ENCODE measurements at regions not wholly inside any gene's neighbourhood (a gene's known extent, or its start where the extent isn't known, plus 50 kb on each side); places are given as distances from the start of the nearest gene placed in this dataset.
A peak's percentile ranks its signal among the peaks of the same experiment; 100 is the strongest.

DNA sequence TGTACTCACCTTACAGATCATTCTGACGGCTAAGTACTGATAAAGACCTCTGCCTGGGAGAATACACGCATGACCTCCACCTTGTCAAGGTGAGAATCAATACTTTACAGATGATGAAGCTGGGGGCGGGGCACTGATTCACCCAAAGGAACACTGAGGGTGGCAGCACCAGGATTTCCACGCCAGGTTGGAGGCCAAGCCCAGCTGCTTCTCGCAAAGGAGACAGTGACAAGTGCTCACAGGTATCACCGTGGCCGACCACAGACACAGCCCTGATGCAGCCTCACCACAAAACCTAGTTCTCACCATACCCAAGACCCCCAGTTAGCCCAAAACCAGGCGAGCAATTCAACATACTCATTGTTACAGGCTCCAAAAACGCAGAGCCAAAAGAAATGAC, 434.2 kb downstream of the SOX9 start:
- no peaks in the 10 kb centered on the region for H3K4me1 Mint-ChIP-seq
- ATAC-seq (no peak), DNase-seq (no peak)
- no peaks in the 10 kb centered on the region for H3K9me3 Mint-ChIP-seq
- H3K36me3 Mint-ChIP-seq = no peaks in the 10 kb centered on the region
- POLR2A ChIA-PET = no interaction called here
- H3K27ac Mint-ChIP-seq = no peak overlapping the region
- H3K27me3 Mint-ChIP-seq = peaks cover 1 to 6% (median 5%) of the 10 kb centered on the region in 5 donors
- no peak overlapping the region for H3K4me3 Mint-ChIP-seq

DNA sequence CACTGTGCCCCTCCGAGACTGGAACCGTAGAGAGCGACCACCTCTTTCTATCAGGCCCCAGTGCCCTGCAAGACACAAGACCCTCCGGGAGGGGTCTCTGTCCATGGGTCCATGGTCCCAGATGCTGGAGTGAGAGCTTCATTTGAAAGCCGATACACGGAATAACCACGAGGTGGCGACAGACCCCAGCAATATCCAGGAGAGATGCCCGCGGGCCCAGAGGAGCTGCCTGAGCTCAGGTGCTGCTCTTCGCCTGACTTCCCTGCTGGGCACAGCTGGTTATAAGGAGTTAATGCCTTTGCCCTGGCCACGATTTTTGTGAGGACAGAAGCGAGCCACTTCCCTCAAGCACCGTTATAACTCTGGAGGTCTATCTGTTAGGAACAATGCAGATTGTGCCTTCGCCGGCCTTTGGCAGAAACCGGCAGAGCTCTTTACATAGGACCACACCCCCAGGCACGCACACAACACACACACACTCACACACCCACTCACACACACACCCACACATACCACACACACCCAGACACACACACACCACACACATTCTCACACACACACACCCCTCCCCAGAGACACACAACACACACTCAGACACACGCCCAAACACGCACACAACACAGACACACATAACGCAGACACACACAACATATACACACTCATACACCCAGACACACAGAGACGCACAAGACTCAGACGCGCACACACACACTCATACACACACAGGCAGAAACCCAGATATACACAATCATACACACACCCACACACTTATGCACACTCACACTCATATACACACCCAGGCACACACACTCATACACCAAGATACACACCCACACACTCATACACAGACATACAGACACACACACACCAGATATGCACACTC, 436.4 kb downstream of the SOX9 start:
- Mint-ChIP-seq H3K4me3 (no peak overlapping the region), H3K9me3 (no peaks in the 10 kb centered on the region), H3K27me3 (peaks cover 0 to 5% (median 3%) of the 10 kb centered on the region in 5 donors), H3K36me3 (no peaks in the 10 kb centered on the region), H3K27ac (no peak overlapping the region), H3K4me1 (no peaks in the 10 kb centered on the region)
- peak in 1 of 2 donors; percentile 46 for ATAC-seq
- peak in 9 of 10 donors; percentile 9 to 47 (median 32) for DNase-seq
- POLR2A ChIA-PET = interaction anchor here (0.8 to 1.1 kb wide), 2 partner anchors 338 to 813 kb away, joined by 3 to 4 read pairs; no protein-coding TSS in a partner anchor

DNA sequence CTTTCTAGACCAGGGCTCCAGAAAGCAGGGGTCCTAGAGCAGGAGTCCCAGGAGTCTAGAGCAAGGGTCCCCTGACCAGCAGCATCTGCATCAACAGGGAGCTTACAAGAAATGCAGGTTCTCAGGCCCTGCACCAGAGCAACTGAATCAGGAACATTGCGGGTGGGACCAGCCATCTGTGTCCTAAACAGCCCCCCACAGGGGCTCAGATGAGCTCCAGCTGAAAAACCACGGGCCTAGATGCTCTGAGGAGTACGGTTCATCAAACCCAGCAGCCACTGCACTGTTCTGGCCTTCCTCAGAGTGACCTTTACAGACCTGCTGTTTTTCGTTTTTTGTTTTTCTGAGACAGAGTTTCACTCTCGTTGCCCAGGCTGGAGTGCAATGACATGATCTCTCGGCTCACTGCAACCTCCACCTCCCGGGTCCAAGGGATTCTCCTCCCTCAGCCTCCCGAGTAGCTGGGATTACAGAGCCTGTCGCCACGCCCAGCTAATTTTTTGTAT, 438.2 kb downstream of the SOX9 start:
- ATAC-seq (no peak), DNase-seq (no peak)
- Mint-ChIP-seq H3K27ac (no peak overlapping the region), H3K4me1 (no peaks in the 10 kb centered on the region), H3K9me3 (no peaks in the 10 kb centered on the region), H3K4me3 (no peak overlapping the region), H3K36me3 (no peaks in the 10 kb centered on the region), H3K27me3 (peaks cover 0 to 5% (median 4%) of the 10 kb centered on the region in 5 donors)
- POLR2A ChIA-PET = no interaction called here

- no peaks in the 10 kb centered on the region for H3K4me1 Mint-ChIP-seq
- H3K27ac Mint-ChIP-seq = no peak overlapping the region
- no peaks in the 10 kb centered on the region for H3K36me3 Mint-ChIP-seq
- peak; percentile 42 to 52 for ATAC-seq
- H3K9me3 Mint-ChIP-seq = no peaks in the 10 kb centered on the region
- peak in 8 of 10 donors; percentile 17 to 61 (median 36) for DNase-seq
- POLR2A ChIA-PET = no interaction called here
- no peak overlapping the region for H3K4me3 Mint-ChIP-seq
- H3K27me3 Mint-ChIP-seq = peaks cover 0 to 8% (median 2%) of the 10 kb centered on the region in 5 donors
Measured at GRCh38 chr17:72560303-72561247, 439.8 kb downstream of the SOX9 start.

GRCh38 chr17:72561266-72561665, 440.4 kb downstream of the SOX9 start:
- Mint-ChIP-seq H3K4me3 (no peak overlapping the region), H3K4me1 (peaks cover 0 to 2% (median 0%) of the 10 kb centered on the region in 4 donors), H3K27me3 (peaks cover 0 to 8% (median 0%) of the 10 kb centered on the region in 5 donors), H3K36me3 (no peaks in the 10 kb centered on the region), H3K27ac (no peak overlapping the region), H3K9me3 (no peaks in the 10 kb centered on the region)
- ATAC-seq (no peak), DNase-seq (no peak)
- POLR2A ChIA-PET = no interaction called here

DNA sequence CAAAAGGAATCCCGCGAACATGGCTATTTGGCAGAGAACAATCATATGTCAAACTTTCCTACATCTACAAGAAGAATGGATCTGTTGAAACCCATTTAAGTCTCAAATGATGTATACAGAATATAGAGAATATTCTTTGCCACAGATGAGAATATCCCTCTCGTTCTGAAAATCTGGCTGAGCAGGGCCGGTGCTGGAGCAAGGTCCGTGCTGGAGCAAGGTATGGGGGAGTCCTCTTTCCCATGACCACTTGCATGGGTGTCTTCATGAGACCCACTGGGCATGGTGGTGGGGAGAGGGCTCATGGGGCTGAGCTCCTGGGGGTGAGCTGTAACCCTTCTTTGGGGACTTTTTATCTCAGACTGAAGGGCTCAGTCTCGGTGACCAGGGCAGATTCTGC, 440.9 kb downstream of the SOX9 start:
- Mint-ChIP-seq H3K27me3 (peaks cover 0 to 7% (median 0%) of the 10 kb centered on the region in 5 donors), H3K9me3 (no peaks in the 10 kb centered on the region), H3K27ac (no peak overlapping the region), H3K4me3 (no peak overlapping the region), H3K36me3 (no peaks in the 10 kb centered on the region), H3K4me1 (peaks cover 0 to 2% (median under 1%) of the 10 kb centered on the region in 4 donors)
- POLR2A ChIA-PET = no interaction called here
- ATAC-seq (no peak), DNase-seq (no peak)

- Mint-ChIP-seq H3K9me3 (no peaks in the 10 kb centered on the region), H3K36me3 (no peaks in the 10 kb centered on the region), H3K27me3 (peaks cover 0 to 10% (median 0%) of the 10 kb centered on the region in 5 donors), H3K4me1 (peaks cover 0 to 2% (median under 1%) of the 10 kb centered on the region in 4 donors), H3K4me3 (no peak overlapping the region), H3K27ac (peak overlapping the region in 1 of 10 donors; percentile 50)
- DNase-seq (no peak), ATAC-seq (no peak)
- POLR2A ChIA-PET = no interaction called here
Measured at GRCh38 chr17:72562615-72563188, 441.9 kb downstream of the SOX9 start.

GRCh38 chr17:72563952-72564351, 443.1 kb downstream of the SOX9 start:
- peaks cover 0 to 2% (median under 1%) of the 10 kb centered on the region in 4 donors for H3K4me1 Mint-ChIP-seq
- H3K27me3 Mint-ChIP-seq = peaks cover 0 to 10% (median 2%) of the 10 kb centered on the region in 5 donors
- POLR2A ChIA-PET = no interaction called here
- no peaks in the 10 kb centered on the region for H3K9me3 Mint-ChIP-seq
- DNase-seq = no peak
- H3K27ac Mint-ChIP-seq = no peak overlapping the region
- H3K36me3 Mint-ChIP-seq = no peaks in the 10 kb centered on the region
- no peak overlapping the region for H3K4me3 Mint-ChIP-seq
- no peak for ATAC-seq

GRCh38 chr17:72565006-72565405, 444.2 kb downstream of the SOX9 start:
- no peak for DNase-seq
- POLR2A ChIA-PET = no interaction called here
- Mint-ChIP-seq H3K4me3 (no peak overlapping the region), H3K27ac (no peak overlapping the region), H3K4me1 (peaks cover 0 to 2% (median under 1%) of the 10 kb centered on the region in 4 donors), H3K9me3 (no peaks in the 10 kb centered on the region), H3K36me3 (no peaks in the 10 kb centered on the region), H3K27me3 (peaks cover 0 to 10% (median 2%) of the 10 kb centered on the region in 5 donors)
- ATAC-seq = no peak

GRCh38 chr17:72565758-72566157, 444.9 kb downstream of the SOX9 start:
- Mint-ChIP-seq H3K36me3 (no peaks in the 10 kb centered on the region), H3K27ac (no peak overlapping the region), H3K9me3 (no peaks in the 10 kb centered on the region), H3K4me1 (peaks cover 0 to 2% (median under 1%) of the 10 kb centered on the region in 4 donors), H3K4me3 (no peak overlapping the region), H3K27me3 (peaks cover 2 to 10% (median 3%) of the 10 kb centered on the region in 5 donors)
- POLR2A ChIA-PET = no interaction called here
- no peak for DNase-seq
- ATAC-seq = no peak

GRCh38 chr17:72566671-72567484, 446.1 kb downstream of the SOX9 start:
- Mint-ChIP-seq H3K36me3 (no peaks in the 10 kb centered on the region), H3K4me3 (no peak overlapping the region), H3K9me3 (no peaks in the 10 kb centered on the region), H3K27me3 (peaks cover 2 to 14% (median 3%) of the 10 kb centered on the region in 5 donors), H3K4me1 (peaks cover 0 to 2% (median under 1%) of the 10 kb centered on the region in 4 donors), H3K27ac (no peak overlapping the region)
- POLR2A ChIA-PET = no interaction called here
- DNase-seq (no peak), ATAC-seq (no peak)

- Mint-ChIP-seq H3K27me3 (peaks cover 2 to 23% (median 7%) of the 10 kb centered on the region in 5 donors), H3K4me1 (peaks cover 0 to 2% (median under 1%) of the 10 kb centered on the region in 4 donors), H3K9me3 (no peaks in the 10 kb centered on the region), H3K27ac (no peak overlapping the region), H3K4me3 (no peak overlapping the region), H3K36me3 (no peaks in the 10 kb centered on the region)
- POLR2A ChIA-PET = no interaction called here
- ATAC-seq = no peak
- no peak for DNase-seq
Measured at GRCh38 chr17:72567774-72568173, 447.0 kb downstream of the SOX9 start.

Measured in naive thymus-derived CD8-positive, alpha-beta T cell (primary cell).